Left hindlimb (tissue), 1 donor: ENCODE measurements at regions not wholly inside any gene's neighbourhood (a gene's known extent, or its start where the extent isn't known, plus 50 kb on each side); places are given as distances from the start of the nearest gene placed in this dataset.
"Not testable (repeated sequence)": the region's sequence is repeated elsewhere in the genome, so short reads cannot be mapped to it uniquely, and the experiment has no call there.

ENCODE experiments used
- DNase-seq: peaks from one replicate; pipeline ENCODE4 v3.0.0-alpha.2; 2018

DNA sequence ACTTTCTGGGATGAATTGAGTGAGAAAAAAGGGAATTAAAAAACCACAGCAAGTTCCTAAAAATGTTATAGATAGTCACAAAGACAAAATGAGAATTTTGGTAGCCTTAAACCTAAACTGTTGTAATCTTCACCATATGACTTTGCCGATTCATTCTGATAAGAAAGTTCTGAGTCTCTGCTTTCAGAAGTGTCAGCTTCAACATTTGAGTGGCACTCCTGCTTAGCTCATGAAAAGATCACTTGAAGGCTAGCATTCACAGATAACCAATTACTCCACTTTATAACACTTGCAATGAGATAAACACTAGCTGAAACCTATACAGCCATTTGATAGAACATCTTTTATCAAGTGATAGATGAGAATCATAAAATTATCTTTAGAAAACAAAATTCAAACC, 288.1 kb upstream of the POU1F1 start:
- DNase-seq = no peak

DNA sequence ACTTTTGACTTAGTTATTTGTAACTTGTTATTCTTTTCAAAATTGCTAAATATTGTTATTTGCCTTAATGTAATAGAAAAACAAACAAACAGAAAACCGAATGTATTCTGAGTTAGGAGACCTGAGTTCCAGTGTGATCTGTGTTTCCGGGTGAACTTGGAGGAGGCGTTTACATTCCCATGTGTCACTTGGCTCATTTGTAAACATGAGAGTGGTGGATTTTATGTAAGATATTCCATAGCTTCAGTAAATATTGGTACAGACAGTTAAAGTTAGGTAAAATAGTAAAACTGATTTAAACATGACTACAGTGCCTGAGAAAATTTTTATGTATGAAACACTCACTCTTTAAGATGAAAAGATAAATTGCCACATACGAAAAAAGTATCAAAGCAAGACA, 287.3 kb upstream of the POU1F1 start:
- DNase-seq = no peak

DNA sequence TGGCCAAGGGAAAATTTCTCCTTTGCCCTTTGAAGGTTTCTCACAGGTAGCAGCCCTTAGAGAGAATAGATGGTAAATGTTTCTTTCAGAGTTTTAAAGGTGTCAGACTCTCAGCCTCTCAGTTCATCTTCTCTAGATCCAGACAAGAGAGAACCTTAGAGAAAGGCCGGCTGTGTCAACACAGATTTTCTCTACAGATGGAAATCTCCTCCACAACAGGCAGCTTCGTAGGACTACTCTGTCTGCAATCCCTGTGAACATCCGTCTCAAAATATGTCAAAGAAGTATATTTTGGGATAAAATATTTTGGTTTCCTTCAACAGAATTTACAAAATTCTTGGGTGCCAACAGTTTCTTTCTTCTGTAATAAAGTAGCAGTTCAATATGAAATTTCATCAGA, 282.1 kb upstream of the POU1F1 start:
- DNase-seq = no peak

DNA sequence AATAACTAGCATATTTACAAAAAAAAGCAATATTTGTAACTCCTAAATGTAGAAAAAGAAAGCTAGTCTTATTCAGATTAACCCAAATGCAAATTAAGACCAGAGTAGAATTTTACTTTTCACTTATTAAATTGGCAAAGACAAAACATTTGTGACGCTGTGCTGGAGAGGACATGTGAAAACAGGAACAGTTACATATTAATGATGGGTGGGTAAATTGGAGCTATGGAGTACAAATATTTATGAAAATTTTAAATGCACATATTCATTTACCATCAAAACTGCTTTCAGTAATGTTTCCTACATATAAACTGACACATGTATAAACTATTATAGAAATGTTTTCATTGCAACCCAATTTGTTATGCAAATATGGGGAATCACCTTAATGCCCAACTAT, 278.9 kb upstream of the POU1F1 start:
- no peak for DNase-seq

DNA sequence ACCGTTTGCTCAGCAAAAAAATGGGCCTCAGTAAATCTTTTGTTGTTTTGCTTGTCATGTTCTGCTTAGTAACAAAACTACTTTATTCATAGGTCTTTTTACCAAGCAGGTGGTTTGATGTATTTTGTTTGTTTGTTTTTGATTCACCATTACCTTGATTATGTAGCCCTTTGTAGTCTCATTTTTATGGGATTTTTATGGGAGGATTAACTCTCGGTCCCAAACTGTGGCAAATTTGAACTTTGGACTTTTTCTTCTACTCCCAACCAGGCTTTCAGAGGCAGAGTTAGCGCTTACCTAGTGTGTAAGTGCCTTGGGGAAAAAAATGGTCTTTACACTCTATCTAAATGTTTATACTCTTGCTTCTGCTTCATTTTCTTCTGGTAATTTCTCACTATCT, 276.7 kb upstream of the POU1F1 start:
- no peak for DNase-seq

DNA sequence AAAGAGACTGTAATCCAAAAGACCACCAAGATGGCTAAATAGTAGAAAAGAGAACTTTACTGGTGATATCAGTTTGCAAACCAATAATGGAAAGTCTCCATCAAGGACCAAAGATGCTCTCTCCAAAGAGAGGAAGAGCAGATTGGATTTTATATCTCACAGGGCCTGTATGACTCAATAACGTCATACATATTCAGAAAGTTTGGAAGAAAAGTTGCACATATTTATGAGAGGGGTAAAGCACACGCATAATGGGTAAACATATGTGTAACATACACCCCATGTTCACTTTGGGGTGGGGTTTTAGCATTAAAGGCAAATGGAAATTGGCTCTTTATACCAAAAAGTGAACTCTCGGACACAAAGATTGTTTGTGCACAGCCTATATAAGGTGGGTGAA, 274.5 kb upstream of the POU1F1 start:
- DNase-seq = no peak

DNA sequence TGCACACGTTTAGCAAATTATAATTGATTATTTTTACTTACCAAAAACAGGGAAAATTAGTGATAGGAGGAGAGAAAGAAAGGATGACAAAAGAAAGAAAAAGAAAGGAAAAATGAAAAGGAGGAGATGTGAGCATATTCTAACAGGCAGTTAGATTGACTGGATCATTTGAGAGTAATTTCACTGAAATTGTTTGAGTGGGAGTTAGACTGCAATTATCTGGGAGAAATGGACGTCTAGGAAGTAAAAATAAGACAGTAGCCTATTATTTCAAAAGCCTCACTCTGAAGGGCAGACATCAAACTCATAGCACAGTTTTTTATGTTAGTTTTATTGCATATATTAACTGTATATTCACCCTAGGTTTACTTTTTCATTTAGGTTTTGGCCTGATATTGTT, 272.8 kb upstream of the POU1F1 start:
- DNase-seq = no peak

DNA sequence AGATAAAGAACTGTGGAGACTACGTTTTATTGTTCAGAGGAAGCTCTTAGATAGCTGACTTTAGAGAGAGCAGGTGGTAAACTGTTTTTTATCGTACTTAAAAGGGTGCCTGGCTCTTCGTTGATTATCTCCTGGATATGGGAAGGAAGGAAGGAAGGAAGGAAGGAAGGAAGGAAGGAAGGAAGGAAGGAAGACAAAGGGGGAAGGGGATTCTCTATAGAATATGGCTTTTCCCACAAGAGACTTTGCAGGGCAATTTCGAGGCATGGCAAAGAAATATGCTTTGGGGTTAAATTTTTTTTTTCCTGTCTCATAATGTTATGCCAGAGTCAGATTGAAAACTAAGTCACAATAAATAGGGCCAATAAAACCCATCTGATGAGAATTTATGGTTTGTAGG, 271.9 kb upstream of the POU1F1 start:
- no peak for DNase-seq

DNA sequence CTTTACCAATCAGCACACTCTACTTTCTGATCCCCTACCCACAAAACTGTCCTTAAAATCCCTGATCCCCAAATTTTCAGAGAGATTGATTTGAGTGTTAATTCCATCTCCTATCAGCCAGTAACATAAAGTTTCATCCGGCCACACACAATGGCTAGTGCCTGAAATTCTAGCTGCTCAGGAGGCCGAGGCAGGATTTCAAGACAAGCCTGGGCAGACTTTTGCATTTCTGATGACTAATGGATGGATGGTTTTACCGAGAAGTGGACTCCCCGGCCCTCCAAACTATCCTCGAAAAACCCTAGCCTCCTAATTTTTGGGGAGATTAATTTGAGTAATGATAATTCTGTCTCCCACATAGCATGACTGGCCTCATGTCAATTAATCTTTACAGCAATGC, 269.8 kb upstream of the POU1F1 start:
- DNase-seq = no peak

DNA sequence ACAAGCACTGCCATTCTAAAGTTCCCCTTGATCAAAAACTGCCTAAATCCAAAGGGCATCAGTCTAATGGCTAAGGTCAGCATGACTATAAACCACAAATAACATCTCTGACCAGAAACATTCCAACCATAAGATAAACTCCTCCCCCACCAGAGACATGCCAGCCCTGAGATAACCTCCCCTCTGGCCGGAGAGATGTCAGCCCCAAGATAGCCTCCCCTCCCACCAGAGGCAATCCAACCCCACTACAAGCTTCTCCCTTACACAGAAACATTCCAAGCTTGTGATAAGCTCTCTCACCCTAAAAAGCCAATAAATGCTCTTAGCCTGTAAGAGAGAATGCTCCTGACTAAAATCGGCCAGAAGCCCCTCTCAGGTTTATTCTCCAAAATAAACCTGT, 267.0 kb upstream of the POU1F1 start:
- not testable (repeated sequence) for DNase-seq

DNA sequence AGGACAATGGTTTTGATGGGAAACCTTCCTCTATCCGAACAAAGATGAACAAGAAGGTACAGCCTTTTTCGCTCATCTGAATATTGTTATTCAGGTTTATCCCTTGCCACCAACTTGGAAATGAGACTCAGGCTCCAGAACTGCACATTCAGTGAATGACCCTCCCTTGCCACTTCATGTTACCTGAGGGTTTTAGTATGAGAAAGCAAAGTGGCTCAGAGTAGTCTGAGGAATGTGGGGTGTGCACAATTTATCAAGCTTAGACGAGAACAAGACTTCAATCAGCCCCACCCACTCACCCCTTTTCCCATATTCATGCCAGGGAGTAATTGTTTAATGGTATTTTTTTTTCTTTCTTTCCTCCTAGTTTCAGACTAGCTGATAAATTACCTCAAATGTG, 265.3 kb upstream of the POU1F1 start:
- no peak for DNase-seq

DNA sequence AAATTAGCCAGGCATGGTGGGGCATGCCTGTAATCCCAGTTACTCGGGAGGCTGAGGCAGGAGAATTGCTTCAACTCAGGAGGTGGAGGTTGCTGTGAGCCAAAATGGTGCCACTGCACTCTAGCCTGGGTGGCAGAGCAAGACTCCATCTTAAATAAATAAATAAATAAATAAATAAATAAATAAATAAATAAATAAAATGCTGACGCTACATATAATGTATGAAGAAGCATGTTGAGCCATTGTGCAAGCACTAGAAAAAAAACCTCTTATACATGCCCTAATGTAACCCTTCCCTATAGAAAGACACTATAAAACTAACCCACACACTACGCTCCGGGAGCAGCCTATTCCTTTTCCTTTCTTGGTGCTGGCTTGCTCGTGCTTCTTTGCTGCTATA, 262.3 kb upstream of the POU1F1 start:
- DNase-seq = not testable (repeated sequence)

DNA sequence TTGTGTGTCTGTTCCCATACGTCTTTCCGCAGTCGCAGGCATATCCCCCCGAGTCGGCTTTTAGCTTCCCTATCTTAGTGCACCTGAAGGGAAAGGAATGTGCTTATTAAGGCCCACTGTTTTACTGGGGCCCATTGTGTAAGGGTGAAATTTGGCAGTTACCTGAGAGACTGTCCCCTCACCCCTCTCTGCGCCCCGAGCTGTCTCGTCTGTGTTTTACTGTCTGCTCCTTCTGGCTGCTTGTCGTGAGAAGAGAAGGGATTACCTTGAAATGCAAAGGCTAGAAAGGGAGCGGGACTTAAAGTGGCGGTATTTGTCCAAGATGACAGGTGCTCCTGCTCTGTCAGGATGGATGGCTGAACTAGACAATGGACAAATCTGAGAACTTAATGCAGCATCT, 233.0 kb upstream of the POU1F1 start:
- DNase-seq = no peak

DNA sequence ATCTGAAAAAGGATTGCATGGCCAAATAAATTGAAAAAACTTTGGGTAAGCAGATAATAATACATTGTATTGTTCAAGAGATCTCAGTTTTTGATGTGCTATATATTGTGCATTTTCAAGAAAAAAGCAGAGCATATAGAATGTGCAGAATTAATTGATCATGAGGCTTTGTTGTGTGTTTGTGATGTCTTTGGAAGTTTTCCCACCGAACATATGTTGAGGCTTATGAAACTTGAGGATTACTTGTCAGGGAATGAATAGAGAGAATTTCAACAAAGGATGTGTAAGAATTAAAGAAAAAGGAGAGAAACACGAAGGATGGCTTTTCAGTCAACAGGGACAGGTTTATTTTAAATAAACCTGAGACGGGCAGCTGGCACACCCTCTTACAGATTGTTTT, 232.5 kb upstream of the POU1F1 start:
- DNase-seq = no peak

DNA sequence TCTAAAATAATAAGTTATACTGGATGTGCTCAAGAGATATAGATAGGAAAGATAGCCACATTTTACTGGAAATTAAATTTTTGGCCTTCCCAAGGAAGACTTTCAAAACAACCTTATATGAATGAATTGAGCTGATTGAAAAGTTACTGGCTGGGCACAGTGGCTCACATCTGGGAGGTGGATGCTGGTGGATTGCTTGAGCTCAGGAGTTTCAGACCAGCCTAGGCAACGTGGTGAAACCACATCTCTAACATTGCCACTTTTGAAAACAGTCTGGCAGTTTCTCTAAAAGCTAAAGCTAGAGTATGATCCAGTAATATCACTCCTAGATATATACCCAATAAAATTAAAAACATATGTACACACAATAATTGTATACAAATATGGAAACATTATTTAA, 231.4 kb upstream of the POU1F1 start:
- DNase-seq = no peak

DNA sequence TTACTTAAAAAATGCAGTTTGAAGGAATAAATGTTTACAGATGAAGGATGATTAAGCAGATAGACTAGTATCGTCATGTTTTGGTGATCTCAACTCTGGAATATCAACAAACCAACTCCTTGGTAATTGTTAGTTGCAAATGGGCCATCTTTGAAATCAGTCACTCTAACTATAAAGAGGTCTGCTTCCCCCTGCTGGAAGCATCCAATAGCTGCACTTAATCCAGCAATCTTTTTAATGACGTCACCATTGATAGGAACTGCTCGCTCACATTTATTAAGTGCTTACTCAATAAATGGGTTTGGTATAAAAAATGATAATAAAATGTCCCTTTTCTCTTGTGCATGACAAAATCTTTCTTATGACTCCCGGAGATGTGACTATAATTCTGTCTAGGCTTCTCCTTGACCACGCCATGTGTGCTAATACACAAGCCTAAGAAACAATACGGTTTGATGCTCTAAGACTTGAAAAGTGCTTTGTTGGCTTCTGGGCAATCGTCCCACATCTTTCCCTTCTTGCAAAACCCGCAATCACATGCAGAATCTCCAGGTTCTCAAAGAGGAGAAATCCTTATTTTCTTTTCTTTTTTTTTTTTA, 227.6 kb upstream of the POU1F1 start:
- no peak for DNase-seq

DNA sequence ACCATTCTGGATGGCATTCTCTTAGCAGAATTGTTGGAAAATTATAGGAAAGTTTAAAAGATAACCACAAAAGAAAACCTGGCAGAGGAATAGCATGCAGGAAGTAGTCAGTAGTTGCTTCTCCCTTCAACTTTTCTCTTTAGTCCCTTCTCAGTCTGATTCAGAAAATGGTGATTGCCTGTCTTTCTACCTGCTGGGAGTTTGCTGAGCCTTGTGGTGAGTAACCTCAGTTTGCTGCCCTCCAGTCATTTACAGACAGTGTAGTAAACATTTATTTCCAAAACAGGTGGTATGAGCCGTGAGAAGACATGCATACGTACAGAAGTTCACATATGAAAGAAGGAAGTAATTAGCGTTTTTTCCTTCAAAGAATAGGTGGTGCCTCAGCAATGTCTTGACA, 224.7 kb upstream of the POU1F1 start:
- DNase-seq = no peak

DNA sequence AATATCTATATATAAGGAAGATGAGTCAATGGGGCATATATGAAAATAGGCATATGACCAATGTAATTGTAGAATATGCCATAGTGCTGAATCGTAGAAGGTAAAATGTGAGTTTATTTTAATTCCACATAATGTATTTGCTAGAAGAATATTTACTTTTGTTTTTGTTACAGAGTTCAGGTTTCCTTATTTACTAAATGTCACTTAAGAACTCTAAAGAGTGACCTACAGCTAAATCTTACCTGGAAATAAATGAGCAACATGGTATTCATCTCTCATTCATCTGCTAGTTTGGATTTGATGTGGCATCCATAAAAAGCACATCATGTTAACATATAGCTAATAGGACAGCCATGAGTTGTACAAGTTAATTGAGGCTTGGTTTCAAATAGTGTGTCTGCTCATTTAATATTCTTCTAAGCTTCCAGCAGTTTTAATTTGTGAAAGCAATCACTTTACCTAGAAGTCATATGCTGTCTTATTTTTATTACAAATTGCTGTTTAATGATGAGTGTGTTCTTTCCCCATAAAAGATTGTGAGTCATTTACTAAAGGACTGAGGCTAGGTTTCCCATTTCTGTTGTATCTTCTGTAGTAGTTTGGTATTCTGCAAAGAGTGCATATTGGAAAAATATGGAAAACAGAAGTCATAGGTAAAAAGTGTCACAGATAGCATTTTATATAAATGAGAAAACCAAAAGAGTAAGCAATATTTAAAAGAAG, 222.1 kb upstream of the POU1F1 start:
- no peak for DNase-seq

DNA sequence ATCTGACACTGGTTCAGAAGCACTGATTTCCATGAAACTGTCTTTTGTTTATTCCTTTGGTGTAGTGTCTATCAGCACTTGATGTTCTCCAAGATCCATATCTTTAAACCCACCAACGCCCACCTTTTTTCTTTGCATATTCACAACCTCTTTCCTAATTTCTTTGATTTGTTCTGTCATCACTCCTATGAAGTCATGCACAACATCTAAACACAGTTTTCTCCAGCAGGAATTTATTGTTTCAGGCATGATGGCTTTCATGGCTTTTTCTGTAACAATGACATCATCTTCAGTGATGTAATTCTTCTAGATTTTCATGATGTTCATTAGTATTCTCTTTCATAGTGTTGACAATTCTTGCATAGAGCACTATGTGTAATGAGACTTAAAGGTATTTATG, 219.6 kb upstream of the POU1F1 start:
- DNase-seq = no peak

DNA sequence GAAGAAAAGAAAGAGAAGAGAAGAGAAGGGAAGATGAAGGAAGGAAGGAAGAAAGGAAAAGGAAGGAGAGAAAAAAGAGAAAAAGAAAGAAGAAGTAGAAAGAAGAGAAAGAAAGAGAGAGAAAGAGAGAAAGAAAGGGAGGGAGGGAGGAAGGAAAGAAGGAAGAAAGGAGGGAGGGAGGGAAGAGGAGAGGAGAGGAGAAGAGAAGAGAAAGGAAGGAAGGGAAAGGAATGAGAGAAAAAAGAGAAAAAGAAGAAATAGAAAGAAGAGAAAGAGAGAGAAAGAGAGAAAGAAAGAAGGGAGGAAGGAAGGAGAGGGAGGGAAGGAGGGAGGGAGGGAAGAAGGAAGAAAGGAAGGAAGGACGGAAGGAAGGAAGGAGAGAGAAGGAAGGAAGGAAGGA, 217.9 kb upstream of the POU1F1 start:
- no peak for DNase-seq

DNA sequence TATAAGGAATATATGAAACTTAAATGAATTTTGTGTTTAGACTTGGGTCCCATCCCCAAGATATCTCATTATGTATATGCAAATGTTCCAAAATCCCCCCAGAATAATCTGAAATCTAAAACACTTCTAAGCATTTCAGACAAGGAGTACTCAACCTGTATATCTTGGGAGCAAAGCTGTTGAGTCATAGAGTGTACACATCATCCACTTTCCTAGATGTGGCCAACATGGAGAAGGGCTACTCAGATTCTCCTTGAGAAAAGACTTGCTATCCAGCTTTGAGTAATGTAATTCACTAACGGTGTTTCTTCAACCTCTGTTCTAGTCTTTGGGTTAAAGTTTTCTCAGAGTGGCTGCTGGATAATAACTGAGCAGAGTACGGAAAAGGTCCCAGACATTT, 215.5 kb upstream of the POU1F1 start:
- DNase-seq = no peak

DNA sequence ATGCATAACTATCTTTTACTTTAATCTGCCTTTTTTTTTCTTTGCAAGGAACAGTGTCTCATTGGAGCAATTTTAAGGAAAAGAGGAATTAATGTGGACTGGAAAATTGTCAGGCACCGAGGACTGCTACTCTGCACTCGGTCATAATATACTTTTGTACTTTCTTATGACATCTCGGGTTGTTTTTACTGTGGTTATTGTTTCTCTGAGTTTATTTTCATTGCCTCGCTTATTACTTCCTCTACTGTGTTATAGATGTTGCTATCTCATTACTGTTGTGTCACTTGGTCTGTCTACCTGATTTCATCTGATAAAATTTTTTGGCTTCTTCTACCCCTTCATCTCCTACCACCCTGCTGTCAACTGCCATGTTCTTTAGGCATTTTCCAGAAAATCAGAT, 213.5 kb upstream of the POU1F1 start:
- DNase-seq = no peak

DNA sequence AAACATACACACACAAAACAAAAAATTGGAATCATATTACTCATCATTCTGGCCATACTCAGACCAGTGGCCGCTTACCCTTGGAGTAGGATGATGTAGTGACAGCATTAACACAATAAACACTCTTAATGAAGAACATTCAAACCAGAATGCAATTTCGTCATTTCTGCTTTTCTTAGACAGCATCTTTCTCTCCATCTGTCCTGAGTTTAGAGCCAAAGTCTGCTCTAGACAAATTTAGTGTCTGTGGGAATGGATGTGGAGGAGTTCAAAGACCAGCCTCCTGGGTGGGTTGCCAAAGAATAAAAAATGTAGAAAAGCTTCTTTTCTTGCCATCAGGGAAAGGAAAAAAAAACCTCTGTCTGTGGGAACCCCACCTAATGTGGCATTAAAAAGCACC, 212.4 kb upstream of the POU1F1 start:
- DNase-seq = no peak

DNA sequence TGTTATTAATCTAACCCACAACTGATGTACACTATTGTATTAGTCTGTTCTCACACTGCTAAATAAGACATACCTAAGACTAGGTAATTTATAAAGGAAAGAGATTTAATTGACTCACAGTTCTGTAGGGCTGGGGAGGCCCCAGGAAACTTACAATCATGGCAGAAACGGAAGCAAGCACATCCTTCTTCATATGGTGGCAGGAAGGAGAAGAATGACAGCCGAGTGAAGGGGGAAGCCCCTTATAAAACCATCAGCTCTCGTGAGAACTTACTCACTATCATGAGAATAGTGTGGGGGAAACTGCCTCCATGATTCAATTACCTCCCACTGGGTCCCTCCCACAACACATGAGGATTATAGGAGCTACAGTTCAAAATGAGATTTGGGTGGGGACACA, 210.3 kb upstream of the POU1F1 start:
- not testable (repeated sequence) for DNase-seq

DNA sequence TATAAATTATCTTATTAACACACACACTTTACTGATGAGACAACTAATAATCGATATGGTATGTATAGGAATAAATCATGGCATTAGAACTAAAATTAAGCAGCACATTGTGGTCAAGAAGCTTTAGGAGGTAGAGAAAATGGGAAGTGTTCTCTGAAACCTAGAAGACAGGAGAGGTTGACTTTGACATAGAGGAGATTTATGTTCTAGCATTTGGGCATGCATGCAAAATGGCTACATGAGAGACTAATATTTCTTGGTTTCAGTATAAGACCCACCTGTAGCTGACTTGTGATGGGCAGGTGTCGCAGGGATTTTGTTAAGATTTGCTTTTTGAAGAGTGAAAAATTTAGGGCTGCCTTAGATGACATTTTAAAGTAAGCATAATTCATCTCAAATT, 209.7 kb upstream of the POU1F1 start:
- no peak for DNase-seq
